ENCODE measurements at regions not wholly inside any gene's neighbourhood (a gene's known extent, or its start where the extent isn't known, plus 50 kb on each side); places are given as distances from the start of the nearest gene placed in this dataset.

GRCh38 chr2:220151341-220151740 lies 523.9 kb downstream of the SLC4A3 start:
- no peak overlapping the region for H3K4me3 ChIP-seq (ENCODE audit: low read depth, low read length)
- DNase-seq (ENCODE audit: low read depth): no peak
- no peak for TF ChIP-seq CTCF (conservative IDR thresholded peaks at IDR 0.05; ENCODE audit: low read depth, low read length)

- no peak for TF ChIP-seq CTCF (conservative IDR thresholded peaks at IDR 0.05; ENCODE audit: low read depth, low read length)
- no peak for DNase-seq (ENCODE audit: low read depth)
- H3K4me3 ChIP-seq (ENCODE audit: low read depth, low read length): no peak overlapping the region
These were observed 525.0 kb downstream of the SLC4A3 start for GRCh38 chr2:220152281-220152935.

GRCh38 chr2:220153118-220153517 lies 525.7 kb downstream of the SLC4A3 start:
- TF ChIP-seq CTCF (conservative IDR thresholded peaks at IDR 0.05; ENCODE audit: low read depth, low read length): no peak
- H3K4me3 ChIP-seq (ENCODE audit: low read depth, low read length): no peak overlapping the region
- DNase-seq (ENCODE audit: low read depth): no peak

GRCh38 chr2:220154304-220154703 lies 526.9 kb downstream of the SLC4A3 start:
- no peak overlapping the region for H3K4me3 ChIP-seq (ENCODE audit: low read depth, low read length)
- no peak for DNase-seq (ENCODE audit: low read depth)
- peak; percentile 38 for TF ChIP-seq CTCF (conservative IDR thresholded peaks at IDR 0.05; ENCODE audit: low read depth, low read length)

GRCh38 chr2:220157312-220157711 lies 529.9 kb downstream of the SLC4A3 start:
- TF ChIP-seq CTCF (conservative IDR thresholded peaks at IDR 0.05; ENCODE audit: low read depth, low read length): no peak
- no peak overlapping the region for H3K4me3 ChIP-seq (ENCODE audit: low read depth, low read length)
- DNase-seq (ENCODE audit: low read depth): no peak

GRCh38 chr2:220159738-220160137 lies 532.3 kb downstream of the SLC4A3 start:
- no peak overlapping the region for H3K4me3 ChIP-seq (ENCODE audit: low read depth, low read length)
- TF ChIP-seq CTCF (conservative IDR thresholded peaks at IDR 0.05; ENCODE audit: low read depth, low read length): no peak
- no peak for DNase-seq (ENCODE audit: low read depth)

GRCh38 chr2:220162320-220162719 lies 534.9 kb downstream of the SLC4A3 start:
- peak; percentile 31 for DNase-seq (ENCODE audit: low read depth)

More at GRCh38 chr2:220162320-220162719, 534.9 kb downstream of the SLC4A3 start:
- TF ChIP-seq CTCF (conservative IDR thresholded peaks at IDR 0.05; ENCODE audit: low read depth, low read length): no peak
- H3K4me3 ChIP-seq (ENCODE audit: low read depth, low read length): no peak overlapping the region
